ENCODE measurements at regions not wholly inside any gene's neighbourhood (a gene's known extent, or its start where the extent isn't known, plus 50 kb on each side); places are given as distances from the start of the nearest gene placed in this dataset.

- H3K4me3 ChIP-seq (ENCODE audit: low read depth, low read length), result no peak overlapping the region
Measured at GRCh38 chr1:56297904-56298303, 281.5 kb downstream of the PLPP3 start.

GRCh38 chr1:56297208-56297607 lies 282.2 kb downstream of the PLPP3 start:
- TF ChIP-seq CTCF (IDR thresholded peaks at IDR 0.05; ENCODE audit: borderline replicate concordance, insufficient read depth, low read depth, low read length), result no peak
- H3K4me3 ChIP-seq (ENCODE audit: low read depth, low read length), result no peak overlapping the region

More at GRCh38 chr1:56297904-56298303, 281.5 kb downstream of the PLPP3 start:
- TF ChIP-seq CTCF (IDR thresholded peaks at IDR 0.05; ENCODE audit: borderline replicate concordance, insufficient read depth, low read depth, low read length), result no peak

GRCh38 chr1:56295949-56296929 lies 283.1 kb downstream of the PLPP3 start:
- no peak overlapping the region for H3K4me3 ChIP-seq (ENCODE audit: low read depth, low read length)
- TF ChIP-seq CTCF (IDR thresholded peaks at IDR 0.05; ENCODE audit: borderline replicate concordance, insufficient read depth, low read depth, low read length), result no peak

GRCh38 chr1:56291374-56291919 lies 287.9 kb downstream of the PLPP3 start:
- TF ChIP-seq CTCF (IDR thresholded peaks at IDR 0.05; ENCODE audit: borderline replicate concordance, insufficient read depth, low read depth, low read length), result no peak
- no peak overlapping the region for H3K4me3 ChIP-seq (ENCODE audit: low read depth, low read length)

GRCh38 chr1:56289260-56289659 lies 290.1 kb downstream of the PLPP3 start:
- TF ChIP-seq CTCF (IDR thresholded peaks at IDR 0.05; ENCODE audit: borderline replicate concordance, insufficient read depth, low read depth, low read length), result no peak
- no peak overlapping the region for H3K4me3 ChIP-seq (ENCODE audit: low read depth, low read length)

- no peak overlapping the region for H3K4me3 ChIP-seq (ENCODE audit: low read depth, low read length)
- no peak for TF ChIP-seq CTCF (IDR thresholded peaks at IDR 0.05; ENCODE audit: borderline replicate concordance, insufficient read depth, low read depth, low read length)
Measured at GRCh38 chr1:56287721-56288120, 291.6 kb downstream of the PLPP3 start.

Data from GM12875 (cell line).